Osteoblast (primary cell): ENCODE measurements at regions not wholly inside any gene's neighbourhood (a gene's known extent, or its start where the extent isn't known, plus 50 kb on each side); places are given as distances from the start of the nearest gene placed in this dataset.
"Not testable (repeated sequence)": the region's sequence is repeated elsewhere in the genome, so short reads cannot be mapped to it uniquely, and the experiment has no call there.

Source experiments
- DNase-seq: peaks from one replicate; pipeline ENCODE4 v3.0.0; 2011; ENCODE audit warnings: low spot score, mixed read lengths; ENCODE audit not compliant: insufficient read length; ENCODE audit errors: missing footprints
- H2AFZ ChIP-seq: 2 replicates; pipeline ENCODE4 v1.6.0; 2011; ENCODE audit warnings: mild to moderate bottlenecking, low read length
- H3K27ac ChIP-seq: 2 replicates; pipeline ENCODE4 v1.5.1; 2011; ENCODE audit warnings: mild to moderate bottlenecking, low read depth, low read length, moderate library complexity
- H3K27me3 ChIP-seq: 2 replicates; pipeline ENCODE4 v1.6.0; 2012; ENCODE audit warnings: mild to moderate bottlenecking, control low read depth, inconsistent platforms, low read length, moderate library complexity; ENCODE audit not compliant: insufficient read depth
- H3K36me3 ChIP-seq: 2 replicates; pipeline ENCODE4 v1.5.1; 2011; ENCODE audit warnings: mild to moderate bottlenecking, low read length, control low read depth, moderate library complexity; ENCODE audit not compliant: insufficient read depth
- H3K4me1 ChIP-seq: 2 replicates; pipeline ENCODE4 v1.5.1; 2011; ENCODE audit warnings: mild to moderate bottlenecking, low read length, control low read depth, moderate library complexity; ENCODE audit not compliant: insufficient read depth
- H3K4me2 ChIP-seq: 2 replicates; pipeline ENCODE4 v1.6.0; 2011; ENCODE audit warnings: mild to moderate bottlenecking, low read length; ENCODE audit not compliant: insufficient read depth
- H3K4me3 ChIP-seq: fragments of 200-600 bp; sonication (generic); 3 replicates; pipeline ENCODE4 v1.5.1; 2012; ENCODE audit warnings: mild to moderate bottlenecking, low read length, inconsistent platforms; ENCODE audit not compliant: insufficient read depth
- H3K79me2 ChIP-seq: 2 replicates; pipeline ENCODE4 v1.6.0; 2012; ENCODE audit warnings: mild to moderate bottlenecking, low read length, control low read depth, inconsistent platforms; ENCODE audit not compliant: insufficient read depth
- H3K9me3 ChIP-seq: 2 replicates; pipeline ENCODE4 v1.5.1; 2011; ENCODE audit warnings: low read depth, low read length, control low read depth
- H4K20me1 ChIP-seq: 2 replicates; pipeline ENCODE4 v1.6.0; 2012; ENCODE audit warnings: mild to moderate bottlenecking, low read length, control low read depth; ENCODE audit not compliant: insufficient read depth

DNA sequence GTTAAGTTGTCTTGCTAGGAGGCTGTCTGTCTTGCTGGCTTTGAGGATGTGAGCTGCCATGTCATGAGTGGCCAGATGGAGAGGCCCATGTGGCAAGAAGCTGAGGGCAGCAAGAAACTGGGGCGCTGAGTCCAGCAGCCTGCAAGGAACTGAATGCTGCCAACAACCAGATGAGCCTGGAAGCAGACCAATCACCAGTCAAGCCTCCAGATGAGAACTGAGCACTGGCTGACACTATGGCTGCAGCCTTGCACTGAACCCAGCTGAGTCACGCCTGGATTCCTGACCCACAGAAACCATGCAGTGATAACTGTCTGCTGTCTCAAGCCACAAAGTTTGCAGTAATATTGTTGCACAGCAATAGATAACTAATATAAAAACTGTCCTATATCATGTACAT is 104.4 kb downstream of the UNC93B1 start:
- H2AFZ ChIP-seq, H3K4me2 ChIP-seq, H4K20me1 ChIP-seq, H3K36me3 ChIP-seq, DNase-seq, H3K9me3 ChIP-seq, H3K27me3 ChIP-seq, H3K4me1 ChIP-seq, H3K4me3 ChIP-seq, H3K79me2 ChIP-seq, H3K27ac ChIP-seq: not testable (repeated sequence)

DNA sequence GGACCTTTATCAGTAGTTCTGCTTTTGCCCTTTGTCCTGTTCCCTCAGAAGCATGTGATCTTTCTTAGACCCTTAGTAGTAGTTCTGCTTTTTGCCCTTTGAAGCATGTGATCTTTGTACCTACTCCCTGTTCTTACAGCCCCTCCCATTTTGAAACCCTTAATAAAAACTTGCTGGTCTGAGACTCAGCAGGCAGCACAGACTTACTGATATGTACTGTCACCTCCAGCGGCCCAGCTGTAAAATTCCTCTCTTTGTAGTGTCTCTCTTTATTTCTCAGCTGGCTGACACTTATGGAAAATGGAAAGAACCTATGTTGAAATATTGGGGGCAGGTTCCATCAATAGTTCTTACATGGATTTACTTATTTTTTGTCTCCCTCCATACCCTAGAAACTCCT is 110.4 kb downstream of the UNC93B1 start:
- H3K4me2 ChIP-seq, H3K27ac ChIP-seq, H3K4me1 ChIP-seq, H3K36me3 ChIP-seq, H4K20me1 ChIP-seq, H3K9me3 ChIP-seq, DNase-seq, H3K27me3 ChIP-seq, H3K4me3 ChIP-seq, H2AFZ ChIP-seq, H3K79me2 ChIP-seq: not testable (repeated sequence)

DNA sequence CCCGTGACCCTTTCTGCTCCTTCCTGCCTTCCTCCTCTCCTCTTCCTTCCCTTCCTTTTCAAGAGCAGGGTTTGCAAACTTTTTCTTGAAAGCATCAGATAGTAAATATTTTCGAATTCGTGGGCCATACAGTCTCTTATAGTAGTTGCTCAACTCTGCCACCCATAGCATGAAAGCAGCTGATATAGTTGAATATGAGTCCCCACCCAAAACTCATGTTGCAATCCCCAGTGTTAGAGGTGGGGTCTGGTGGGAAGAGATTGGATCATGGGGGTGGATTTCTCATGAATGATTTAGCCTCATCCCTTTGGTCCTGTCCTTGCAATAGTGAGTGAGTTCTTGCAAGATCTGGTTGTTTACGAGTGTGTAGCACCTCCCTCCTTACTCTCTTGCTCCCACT is 114.3 kb downstream of the UNC93B1 start:
- not testable (repeated sequence) for H3K27ac ChIP-seq, DNase-seq, H3K4me2 ChIP-seq, H3K4me1 ChIP-seq, H3K9me3 ChIP-seq, H3K79me2 ChIP-seq, H3K36me3 ChIP-seq, H3K4me3 ChIP-seq, H4K20me1 ChIP-seq, H2AFZ ChIP-seq
- peaks cover 12% of the 10 kb centered on the region for H3K27me3 ChIP-seq

DNA sequence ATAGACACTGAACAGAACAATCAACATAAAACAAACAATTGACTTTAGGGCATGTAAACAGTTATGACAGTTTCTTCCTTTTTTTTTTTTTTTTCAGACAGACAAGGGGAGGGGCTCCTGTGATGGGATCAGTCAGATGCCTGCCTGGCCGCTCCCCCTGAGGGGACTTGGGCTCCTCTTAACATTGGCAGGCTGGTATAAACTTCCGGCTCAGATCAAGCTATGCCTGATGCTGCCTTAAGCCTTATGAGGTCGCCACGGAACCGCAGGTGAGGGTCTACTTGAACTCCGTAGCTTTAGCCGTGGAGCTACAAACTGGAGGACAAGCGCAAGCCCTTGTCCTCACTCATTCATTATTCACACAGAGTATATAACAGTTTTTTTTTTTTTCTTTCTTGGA is 115.8 kb downstream of the UNC93B1 start:
- not testable (repeated sequence) for H3K4me1 ChIP-seq

DNA sequence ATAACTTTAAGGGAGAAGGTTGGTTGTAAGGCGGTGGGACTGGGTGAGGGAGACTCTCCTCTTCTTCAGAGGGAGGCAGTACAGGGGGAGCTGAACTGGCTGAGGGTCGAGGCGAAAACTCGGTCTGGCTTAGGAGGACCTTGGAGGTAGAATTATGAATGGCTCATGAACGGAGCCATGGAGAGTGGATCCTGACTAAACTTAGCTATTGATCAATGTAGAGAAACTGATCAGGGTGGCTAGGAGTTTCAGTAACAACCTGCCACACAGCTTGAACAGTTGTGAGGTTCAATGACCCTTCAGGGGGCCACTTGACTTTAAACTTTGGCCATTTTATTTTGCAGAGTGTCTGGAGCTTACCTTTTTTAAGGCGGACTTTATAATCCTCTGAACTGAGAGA is 117.2 kb downstream of the UNC93B1 start:
- not testable (repeated sequence) for H3K27ac ChIP-seq, H2AFZ ChIP-seq

More for the DNA sequence above, 115.8 kb downstream of the UNC93B1 start:
- not testable (repeated sequence) for H3K4me2 ChIP-seq, H2AFZ ChIP-seq, H3K4me3 ChIP-seq, H3K36me3 ChIP-seq, H3K9me3 ChIP-seq, H3K27ac ChIP-seq, H3K79me2 ChIP-seq, H4K20me1 ChIP-seq, DNase-seq
- H3K27me3 ChIP-seq = peaks cover 12% of the 10 kb centered on the region

DNA sequence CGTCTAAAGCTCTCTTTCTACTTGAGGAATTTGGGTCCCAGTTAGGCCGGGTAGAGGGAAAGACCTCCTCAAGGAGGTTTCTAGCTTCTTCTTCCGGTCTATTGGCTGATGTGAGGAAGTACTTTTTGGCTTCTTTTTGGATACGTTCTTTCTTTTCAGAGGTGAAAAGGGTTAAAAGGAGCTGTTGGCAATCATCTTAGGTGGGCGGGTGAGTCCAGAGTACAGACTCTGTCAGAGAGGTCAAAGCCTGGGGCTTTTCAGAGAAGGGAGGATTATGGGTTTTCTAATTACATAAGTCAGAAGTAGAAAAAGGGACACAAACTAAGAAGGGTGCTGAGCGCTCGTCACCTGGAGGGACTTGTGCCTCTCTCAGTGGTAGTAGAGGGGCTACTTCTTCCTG is 117.7 kb downstream of the UNC93B1 start:
- DNase-seq, H3K79me2 ChIP-seq, H3K36me3 ChIP-seq, H3K27ac ChIP-seq, H4K20me1 ChIP-seq, H2AFZ ChIP-seq, H3K4me1 ChIP-seq, H3K4me3 ChIP-seq, H3K9me3 ChIP-seq, H3K4me2 ChIP-seq: not testable (repeated sequence)
- H3K27me3 ChIP-seq = peaks cover 12% of the 10 kb centered on the region

More for the DNA sequence above, 117.2 kb downstream of the UNC93B1 start:
- not testable (repeated sequence) for H3K4me2 ChIP-seq, H3K4me1 ChIP-seq, H4K20me1 ChIP-seq, H3K79me2 ChIP-seq, H3K4me3 ChIP-seq, H3K36me3 ChIP-seq, DNase-seq, H3K9me3 ChIP-seq
- H3K27me3 ChIP-seq = peaks cover 12% of the 10 kb centered on the region

DNA sequence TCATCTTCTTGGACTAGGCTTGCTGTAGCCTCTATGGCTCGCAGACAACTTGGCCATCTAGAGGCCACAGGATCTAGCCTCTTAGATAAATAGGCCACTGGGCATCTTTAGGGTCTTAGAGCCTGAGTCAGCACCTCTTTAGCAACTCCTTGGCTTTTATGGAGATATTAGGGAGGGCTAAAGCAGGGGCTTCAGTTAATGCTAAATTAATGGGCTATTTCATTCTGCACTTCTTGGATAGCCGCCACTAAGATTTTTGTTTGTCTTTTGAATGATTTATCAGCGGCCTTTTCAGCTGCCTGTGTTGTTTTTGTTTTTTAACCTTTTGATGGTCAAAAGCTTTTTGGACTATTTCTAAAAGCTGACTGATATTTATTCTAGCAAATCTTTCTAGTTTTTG is 118.3 kb downstream of the UNC93B1 start:
- not testable (repeated sequence) for H4K20me1 ChIP-seq, H3K4me3 ChIP-seq, H2AFZ ChIP-seq, H3K9me3 ChIP-seq, H3K4me2 ChIP-seq, H3K27ac ChIP-seq, H3K36me3 ChIP-seq, H3K4me1 ChIP-seq, H3K79me2 ChIP-seq, DNase-seq
- peaks cover 12% of the 10 kb centered on the region for H3K27me3 ChIP-seq

DNA sequence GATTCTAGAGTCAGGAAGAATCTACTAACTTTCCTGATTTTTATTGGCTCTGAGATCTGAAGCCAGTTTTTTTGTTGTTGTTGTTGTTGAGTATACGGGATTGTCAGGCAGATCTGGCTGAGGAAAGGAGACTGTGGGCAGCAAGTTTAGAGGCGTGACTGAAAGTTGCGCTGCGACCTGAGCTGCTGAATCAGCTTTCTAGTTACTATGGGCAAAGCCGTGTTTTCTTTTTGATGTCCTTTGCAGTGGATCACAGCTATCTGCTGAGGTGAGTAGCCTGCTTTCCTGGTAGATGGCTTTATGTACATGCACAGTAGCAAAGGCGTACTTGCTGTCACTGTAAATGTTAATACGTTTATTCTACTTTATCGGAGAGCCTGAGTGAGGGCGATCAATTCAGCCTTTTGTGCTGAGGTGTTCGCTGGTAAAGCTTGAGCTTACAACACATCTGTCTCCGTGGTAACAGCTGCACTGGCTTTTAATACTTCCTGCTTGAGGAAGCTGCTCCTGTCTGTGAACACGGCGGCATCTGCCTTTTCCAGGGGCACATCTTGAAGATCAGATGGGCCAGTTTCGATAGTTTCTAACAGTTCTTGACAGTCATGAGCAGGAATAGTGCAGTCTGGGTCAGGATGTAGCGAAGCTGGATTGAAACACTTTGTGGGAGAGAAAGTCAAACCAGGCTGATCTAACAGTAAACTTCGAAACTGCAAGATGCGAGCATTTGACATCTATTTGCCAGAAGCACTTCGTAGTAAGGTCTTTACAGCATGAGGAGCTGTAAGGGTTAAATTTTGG is 118.9 kb downstream of the UNC93B1 start:
- H3K4me2 ChIP-seq, H3K27ac ChIP-seq: not testable (repeated sequence)

DNA sequence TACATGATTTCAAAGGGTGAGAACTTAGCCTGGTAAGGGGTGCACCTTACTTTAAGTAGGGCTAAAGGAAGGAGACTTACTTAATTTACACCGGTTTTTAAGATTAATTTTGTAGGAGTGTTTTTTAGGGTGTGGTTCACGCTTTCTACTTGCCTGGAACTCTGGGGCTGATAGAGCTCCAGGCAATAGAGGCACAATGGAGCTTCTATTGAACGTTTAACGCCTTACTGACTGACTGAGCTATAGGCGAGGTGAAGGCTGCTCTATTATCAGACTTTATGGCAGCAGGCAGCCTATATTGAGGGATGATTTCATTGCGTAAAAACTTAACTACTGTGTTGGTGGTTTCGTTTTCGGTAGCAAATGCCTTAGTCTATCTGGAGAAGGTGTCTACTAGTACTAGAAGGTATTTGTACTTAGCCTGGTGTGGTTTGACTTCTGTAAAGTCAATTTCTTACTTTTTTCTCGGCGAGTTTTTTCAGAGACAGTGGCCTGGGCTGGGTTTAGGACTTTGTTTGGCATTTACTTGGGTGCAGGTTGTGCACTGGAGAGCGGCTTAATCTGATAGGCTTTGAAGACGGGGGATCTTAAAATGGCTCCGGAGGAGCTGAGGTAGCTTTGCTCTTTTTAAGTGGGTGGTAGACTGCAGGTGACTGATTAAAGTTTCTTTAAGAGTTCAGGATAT is 119.7 kb downstream of the UNC93B1 start:
- not testable (repeated sequence) for H3K27ac ChIP-seq, DNase-seq, H3K36me3 ChIP-seq, H3K9me3 ChIP-seq, H4K20me1 ChIP-seq, H3K4me3 ChIP-seq, H3K79me2 ChIP-seq, H3K4me1 ChIP-seq, H3K4me2 ChIP-seq, H2AFZ ChIP-seq
- peaks cover 12% of the 10 kb centered on the region for H3K27me3 ChIP-seq

More for the DNA sequence above, 118.9 kb downstream of the UNC93B1 start:
- not testable (repeated sequence) for H3K79me2 ChIP-seq, H3K9me3 ChIP-seq, DNase-seq, H2AFZ ChIP-seq, H3K4me1 ChIP-seq, H3K4me3 ChIP-seq, H4K20me1 ChIP-seq, H3K36me3 ChIP-seq
- H3K27me3 ChIP-seq = peaks cover 12% of the 10 kb centered on the region
